ENCODE measurements at regions not wholly inside any gene's neighbourhood (a gene's known extent, or its start where the extent isn't known, plus 50 kb on each side); places are given as distances from the start of the nearest gene placed in this dataset.

- TF ChIP-seq POLR2A (IDR thresholded peaks at IDR 0.05; ENCODE audit: low read length) (no peak), GATA1 (IDR thresholded peaks at IDR 0.05; ENCODE audit: low read depth, low read length) (no peak)
These were observed 162.3 kb upstream of the EDNRA start for GRCh38 chr4:147318586-147318985.

All from erythroblast (primary cell).